ENCODE measurements at regions not wholly inside any gene's neighbourhood (a gene's known extent, or its start where the extent isn't known, plus 50 kb on each side); places are given as distances from the start of the nearest gene placed in this dataset.
"Not testable (repeated sequence)": the region's sequence is repeated elsewhere in the genome, so short reads cannot be mapped to it uniquely, and the experiment has no call there.

- Histone ChIP-seq H3K4me3 (replicated peaks; ENCODE audit: low read depth, low read length) (no peak overlapping the region), H3K36me3 (ENCODE audit: control insufficient read depth, insufficient read depth, low read length) (no peaks in the 10 kb centered on the region), H3K27me3 (replicated peaks; ENCODE audit: control insufficient read depth, insufficient read depth, low read length) (no peaks in the 10 kb centered on the region)
- TF ChIP-seq CTCF (IDR thresholded peaks at IDR 0.05; ENCODE audit: insufficient read depth, low read length, poor library complexity, severe bottlenecking): no peak
- no peak for DNase-seq (ENCODE audit: extremely low read depth, insufficient read length)
Observed at GRCh38 chrX:96474741-96475125, 209.9 kb upstream of the DIAPH2 start.

GRCh38 chrX:96480081-96480480 is 204.6 kb upstream of the DIAPH2 start:
- Histone ChIP-seq H3K4me3 (replicated peaks; ENCODE audit: low read depth, low read length) (no peak overlapping the region), H3K27me3 (replicated peaks; ENCODE audit: control insufficient read depth, insufficient read depth, low read length) (no peaks in the 10 kb centered on the region), H3K36me3 (ENCODE audit: control insufficient read depth, insufficient read depth, low read length) (no peaks in the 10 kb centered on the region)
- DNase-seq (ENCODE audit: extremely low read depth, insufficient read length): no peak
- TF ChIP-seq CTCF (IDR thresholded peaks at IDR 0.05; ENCODE audit: insufficient read depth, low read length, poor library complexity, severe bottlenecking): no peak

- H3K4me3 ChIP-seq (replicated peaks; ENCODE audit: low read depth, low read length): no peak overlapping the region
- DNase-seq (ENCODE audit: extremely low read depth, insufficient read length): no peak
- no peak for TF ChIP-seq CTCF (IDR thresholded peaks at IDR 0.05; ENCODE audit: insufficient read depth, low read length, poor library complexity, severe bottlenecking)
- H3K36me3 ChIP-seq (ENCODE audit: control insufficient read depth, insufficient read depth, low read length): no peaks in the 10 kb centered on the region
- H3K27me3 ChIP-seq (replicated peaks; ENCODE audit: control insufficient read depth, insufficient read depth, low read length): no peaks in the 10 kb centered on the region
Observed at GRCh38 chrX:96481831-96482230, 202.8 kb upstream of the DIAPH2 start.

- no peak for DNase-seq (ENCODE audit: extremely low read depth, insufficient read length)
- TF ChIP-seq CTCF (IDR thresholded peaks at IDR 0.05; ENCODE audit: insufficient read depth, low read length, poor library complexity, severe bottlenecking): no peak
Observed at GRCh38 chrX:96483647-96484160, 200.9 kb upstream of the DIAPH2 start.

GRCh38 chrX:96486687-96487086 is 198.0 kb upstream of the DIAPH2 start:
- not testable (repeated sequence) for H3K27me3 ChIP-seq (replicated peaks; ENCODE audit: control insufficient read depth, insufficient read depth, low read length); H3K36me3 ChIP-seq (ENCODE audit: control insufficient read depth, insufficient read depth, low read length); DNase-seq (ENCODE audit: extremely low read depth, insufficient read length); H3K4me3 ChIP-seq (replicated peaks; ENCODE audit: low read depth, low read length)

More at GRCh38 chrX:96483647-96484160, 200.9 kb upstream of the DIAPH2 start:
- Histone ChIP-seq H3K4me3 (replicated peaks; ENCODE audit: low read depth, low read length) (no peak overlapping the region), H3K36me3 (ENCODE audit: control insufficient read depth, insufficient read depth, low read length) (no peaks in the 10 kb centered on the region), H3K27me3 (replicated peaks; ENCODE audit: control insufficient read depth, insufficient read depth, low read length) (no peaks in the 10 kb centered on the region)

GRCh38 chrX:96502507-96502906 is 182.1 kb upstream of the DIAPH2 start:
- Histone ChIP-seq H3K27me3 (replicated peaks; ENCODE audit: control insufficient read depth, insufficient read depth, low read length) (no peaks in the 10 kb centered on the region), H3K4me3 (replicated peaks; ENCODE audit: low read depth, low read length) (no peak overlapping the region), H3K36me3 (ENCODE audit: control insufficient read depth, insufficient read depth, low read length) (no peaks in the 10 kb centered on the region)
- DNase-seq (ENCODE audit: extremely low read depth, insufficient read length): no peak
- no peak for TF ChIP-seq CTCF (IDR thresholded peaks at IDR 0.05; ENCODE audit: insufficient read depth, low read length, poor library complexity, severe bottlenecking)

GRCh38 chrX:96529386-96529785 is 155.3 kb upstream of the DIAPH2 start:
- H3K27me3 ChIP-seq (replicated peaks; ENCODE audit: control insufficient read depth, insufficient read depth, low read length); H3K36me3 ChIP-seq (ENCODE audit: control insufficient read depth, insufficient read depth, low read length); DNase-seq (ENCODE audit: extremely low read depth, insufficient read length); H3K4me3 ChIP-seq (replicated peaks; ENCODE audit: low read depth, low read length): not testable (repeated sequence)

Measured in GM06990 (cell line).